G401.6 (cell line): ENCODE measurements at regions not wholly inside any gene's neighbourhood (a gene's known extent, or its start where the extent isn't known, plus 50 kb on each side); places are given as distances from the start of the nearest gene placed in this dataset.

Experiments used
- FAIRE-seq: peaks from 2 replicates; lab custom pipeline; 2012; peaks lifted over from hg19 to GRCh38; lab: Jason Lieb, UNC

- no peak for FAIRE-seq
Observed at GRCh38 chr13:107028751-107029150, 460.8 kb upstream of the ARGLU1 start.

GRCh38 chr13:107025991-107026390, 458.1 kb upstream of the ARGLU1 start:
- FAIRE-seq: no peak

GRCh38 chr13:107023335-107023734, 455.4 kb upstream of the ARGLU1 start:
- FAIRE-seq: no peak

- FAIRE-seq: no peak
Observed at GRCh38 chr13:107020393-107020792, 452.5 kb upstream of the ARGLU1 start.

GRCh38 chr13:107018285-107018684, 450.3 kb upstream of the ARGLU1 start:
- FAIRE-seq: no peak

GRCh38 chr13:107006661-107007060, 438.7 kb upstream of the ARGLU1 start:
- FAIRE-seq: no peak

GRCh38 chr13:107005577-107005976, 437.6 kb upstream of the ARGLU1 start:
- no peak for FAIRE-seq

- FAIRE-seq: no peak
Observed at GRCh38 chr13:107003911-107004310, 436.0 kb upstream of the ARGLU1 start.

GRCh38 chr13:106998664-106999063, 430.7 kb upstream of the ARGLU1 start:
- FAIRE-seq: no peak

- FAIRE-seq: no peak
Observed at GRCh38 chr13:106997696-106998095, 429.8 kb upstream of the ARGLU1 start.

GRCh38 chr13:106996867-106997618, 429.1 kb upstream of the ARGLU1 start:
- FAIRE-seq: no peak

- FAIRE-seq: no peak
Observed at GRCh38 chr13:106990594-106990993, 422.7 kb upstream of the ARGLU1 start.

- FAIRE-seq: no peak
Observed at GRCh38 chr13:106989876-106990275, 421.9 kb upstream of the ARGLU1 start.

- no peak for FAIRE-seq
Observed at GRCh38 chr13:106987427-106987785, 419.5 kb upstream of the ARGLU1 start.

GRCh38 chr13:106986687-106987426, 418.9 kb upstream of the ARGLU1 start:
- no peak for FAIRE-seq

- no peak for FAIRE-seq
Observed at GRCh38 chr13:106986033-106986484, 418.1 kb upstream of the ARGLU1 start.

- no peak for FAIRE-seq
Observed at GRCh38 chr13:106985481-106985880, 417.5 kb upstream of the ARGLU1 start.

GRCh38 chr13:106981051-106981450, 413.1 kb upstream of the ARGLU1 start:
- no peak for FAIRE-seq

- FAIRE-seq: no peak
Observed at GRCh38 chr13:106967391-106967790, 399.5 kb upstream of the ARGLU1 start.

- no peak for FAIRE-seq
Observed at GRCh38 chr13:106963151-106963550, 395.2 kb upstream of the ARGLU1 start.

- no peak for FAIRE-seq
Observed at GRCh38 chr13:106961651-106962050, 393.7 kb upstream of the ARGLU1 start.

- FAIRE-seq: no peak
Observed at GRCh38 chr13:106961216-106961615, 393.3 kb upstream of the ARGLU1 start.

- no peak for FAIRE-seq
Observed at GRCh38 chr13:106958621-106959048, 390.7 kb upstream of the ARGLU1 start.

- no peak for FAIRE-seq
Observed at GRCh38 chr13:106942563-106942962, 374.6 kb upstream of the ARGLU1 start.
